ENCODE measurements at regions not wholly inside any gene's neighbourhood (a gene's known extent, or its start where the extent isn't known, plus 50 kb on each side); places are given as distances from the start of the nearest gene placed in this dataset.
"Not testable (repeated sequence)": the region's sequence is repeated elsewhere in the genome, so short reads cannot be mapped to it uniquely, and the experiment has no call there.

DNA sequence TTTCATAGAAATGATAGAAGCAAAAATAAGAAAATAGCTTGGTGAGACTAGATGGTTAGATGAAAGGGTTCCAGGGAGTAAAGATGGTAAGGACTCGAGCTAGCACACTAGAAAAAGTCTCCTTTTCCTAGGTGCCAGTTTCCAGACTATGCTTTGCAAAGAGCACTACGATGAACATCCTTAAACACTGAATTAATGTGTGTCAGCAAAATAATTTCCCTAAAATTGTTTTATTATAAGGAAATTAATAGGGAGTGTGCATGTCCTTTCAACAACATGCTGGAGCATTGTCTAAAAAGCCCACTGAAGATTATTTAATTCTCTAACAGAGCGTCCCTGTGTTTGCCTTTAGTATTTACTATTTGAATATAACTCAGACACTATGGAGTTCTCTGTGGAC, 107.4 kb upstream of the NDUFV2 start:
- no peak overlapping the region for H3K27ac Mint-ChIP-seq

DNA sequence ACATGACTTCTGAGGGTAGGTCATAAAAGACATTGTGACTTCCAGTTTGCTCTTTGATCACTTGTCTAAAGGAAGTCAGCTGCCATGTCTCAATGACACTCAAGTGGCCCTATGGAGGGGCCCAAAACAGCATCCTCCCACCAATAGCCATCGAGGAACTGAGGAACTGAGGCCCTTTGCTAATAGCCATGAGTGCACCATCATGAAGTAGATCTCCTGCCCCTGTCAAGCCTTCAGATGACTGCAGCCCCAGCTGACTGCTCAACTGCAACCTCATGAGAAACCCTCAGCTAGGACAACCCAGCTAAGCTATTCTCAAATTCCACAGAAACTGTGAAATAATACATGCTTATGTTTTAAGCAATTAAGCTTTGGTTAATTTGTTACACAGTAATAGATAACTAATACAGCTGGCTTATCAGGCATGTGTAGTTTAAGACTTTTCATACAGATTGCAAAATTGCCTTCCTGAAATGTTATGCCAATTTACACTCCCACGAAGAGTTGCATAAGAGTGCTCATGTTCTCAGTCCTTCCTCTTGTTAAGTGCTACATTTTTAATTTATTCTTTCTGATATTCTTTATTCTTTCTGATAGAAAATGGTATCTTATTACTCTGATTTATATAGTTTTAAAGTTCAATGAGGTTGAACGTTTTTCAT, 105.6 kb upstream of the NDUFV2 start:
- Mint-ChIP-seq H3K4me3 (no peak overlapping the region), H3K27me3 (peaks cover 23% of the 10 kb centered on the region), H3K36me3 (ENCODE audit: low read depth) (no peaks in the 10 kb centered on the region), H3K4me1 (no peaks in the 10 kb centered on the region), H3K9me3 (no peaks in the 10 kb centered on the region), H3K27ac (no peak overlapping the region)
- no peak for ATAC-seq (replicated peaks)

More for the DNA sequence above, 107.4 kb upstream of the NDUFV2 start:
- peaks cover 25% of the 10 kb centered on the region for H3K27me3 Mint-ChIP-seq
- no peak overlapping the region for H3K4me3 Mint-ChIP-seq
- ATAC-seq (replicated peaks), result no peak
- H3K9me3 Mint-ChIP-seq, result no peaks in the 10 kb centered on the region
- H3K4me1 Mint-ChIP-seq, result no peaks in the 10 kb centered on the region
- H3K36me3 Mint-ChIP-seq (ENCODE audit: low read depth), result no peaks in the 10 kb centered on the region

DNA sequence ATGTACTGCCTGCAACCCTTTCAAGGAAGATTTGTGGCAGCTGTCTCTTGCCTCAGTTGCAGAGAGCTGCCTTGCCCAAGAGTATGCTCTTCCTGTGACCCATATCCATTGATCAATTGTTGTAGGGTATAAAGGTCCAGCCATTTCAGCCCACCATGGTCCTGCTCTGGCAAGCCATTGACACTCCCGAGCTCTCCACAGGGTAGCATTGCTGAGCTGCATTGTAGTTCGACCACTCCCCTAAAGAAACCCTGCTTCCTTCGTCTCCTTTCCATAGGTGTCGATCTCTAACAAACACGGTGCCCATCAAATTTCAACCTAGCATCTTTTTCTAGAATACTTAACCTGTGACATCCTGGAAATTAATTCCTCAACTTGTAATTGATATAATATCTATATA, 104.9 kb upstream of the NDUFV2 start:
- H3K36me3 Mint-ChIP-seq (ENCODE audit: low read depth), result no peaks in the 10 kb centered on the region
- no peak overlapping the region for H3K4me3 Mint-ChIP-seq
- no peak overlapping the region for H3K27ac Mint-ChIP-seq
- peaks cover 28% of the 10 kb centered on the region for H3K27me3 Mint-ChIP-seq
- no peak for ATAC-seq (replicated peaks)
- no peaks in the 10 kb centered on the region for H3K4me1 Mint-ChIP-seq
- no peaks in the 10 kb centered on the region for H3K9me3 Mint-ChIP-seq

DNA sequence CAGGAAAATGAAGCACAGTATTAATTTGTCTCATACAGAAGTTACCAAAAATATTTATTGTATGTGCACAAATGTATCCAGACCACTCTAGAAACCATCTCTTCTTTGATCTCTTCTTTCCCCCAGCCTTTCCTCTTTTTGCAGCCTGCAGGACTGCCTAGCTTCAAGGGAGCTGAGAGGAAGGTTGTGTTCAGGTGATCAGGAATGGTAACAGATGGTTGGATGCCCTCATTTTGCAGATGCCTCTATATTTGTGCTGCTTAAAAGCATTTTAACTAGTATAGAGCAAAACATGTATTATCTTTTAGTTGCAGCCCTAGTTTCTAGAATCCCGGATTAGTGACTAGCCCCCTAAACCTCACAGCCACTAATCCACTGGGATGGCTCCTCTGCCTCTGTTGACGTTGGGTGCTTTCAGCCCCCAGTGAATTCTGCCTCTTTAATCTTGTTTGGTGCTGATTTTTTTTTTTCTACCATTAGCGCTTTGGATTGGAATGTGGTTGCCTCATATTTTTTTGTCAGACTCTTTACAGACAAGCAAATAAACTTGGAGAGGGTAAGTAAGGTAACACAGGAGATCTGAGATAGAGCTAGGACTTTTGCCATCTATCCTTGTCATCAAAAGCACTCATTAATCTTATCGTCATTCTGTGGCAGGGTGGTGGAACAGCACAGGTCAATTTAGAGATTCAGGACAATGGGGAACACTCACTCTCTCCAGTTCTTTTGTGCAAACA, 103.8 kb upstream of the NDUFV2 start:
- Mint-ChIP-seq H3K4me1 (no peaks in the 10 kb centered on the region), H3K9me3 (peaks cover 3% of the 10 kb centered on the region), H3K36me3 (ENCODE audit: low read depth) (no peaks in the 10 kb centered on the region), H3K4me3 (no peak overlapping the region), H3K27me3 (peaks cover 22% of the 10 kb centered on the region), H3K27ac (no peak overlapping the region)
- no peak for ATAC-seq (replicated peaks)

DNA sequence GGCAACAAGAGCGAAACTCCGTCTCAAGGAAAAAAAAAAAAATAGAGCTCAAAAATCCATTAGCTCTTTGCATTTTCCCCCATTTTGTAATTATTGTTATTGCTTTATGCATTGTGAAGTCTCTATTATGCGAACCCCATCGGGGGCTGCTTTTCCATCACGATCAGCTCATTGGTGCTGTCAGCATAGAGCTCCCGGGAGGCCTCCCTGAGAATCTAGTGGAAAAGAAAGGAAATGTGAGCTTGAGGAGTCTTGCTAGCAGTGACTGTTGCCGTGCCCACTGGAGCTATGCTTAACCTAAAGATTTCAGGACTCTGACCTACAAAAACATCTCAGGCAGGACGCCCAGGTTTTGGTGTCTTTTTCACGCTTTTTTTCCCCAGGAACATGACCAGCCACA, 102.6 kb upstream of the NDUFV2 start:
- Mint-ChIP-seq H3K27ac (no peak overlapping the region), H3K9me3 (peaks cover 3% of the 10 kb centered on the region), H3K27me3 (peaks cover 22% of the 10 kb centered on the region), H3K4me3 (no peak overlapping the region), H3K36me3 (ENCODE audit: low read depth) (no peaks in the 10 kb centered on the region), H3K4me1 (no peaks in the 10 kb centered on the region)
- no peak for ATAC-seq (replicated peaks)

DNA sequence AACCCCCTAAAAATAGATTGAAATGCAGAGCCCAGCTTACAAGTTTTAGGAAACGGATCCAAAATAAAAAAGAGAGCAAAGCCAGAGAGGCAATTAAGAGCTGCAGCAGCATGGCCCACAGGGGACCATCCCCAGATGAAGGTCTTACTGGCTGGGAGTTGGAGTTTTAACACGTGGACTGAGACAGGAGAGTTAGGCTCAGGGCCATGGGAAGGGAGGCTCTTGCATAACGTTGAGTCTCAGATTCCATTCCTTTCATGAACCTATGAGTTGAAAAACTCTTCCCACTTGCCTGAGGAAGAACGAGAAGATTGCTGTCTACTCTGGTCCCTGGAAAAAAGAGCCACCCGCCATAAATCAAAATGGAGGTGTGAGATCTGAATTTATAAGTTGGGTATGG, 101.8 kb upstream of the NDUFV2 start:
- Mint-ChIP-seq H3K36me3 (ENCODE audit: low read depth) (no peaks in the 10 kb centered on the region), H3K27me3 (peaks cover 22% of the 10 kb centered on the region), H3K9me3 (peaks cover 3% of the 10 kb centered on the region), H3K4me1 (no peaks in the 10 kb centered on the region), H3K4me3 (no peak overlapping the region), H3K27ac (no peak overlapping the region)
- no peak for ATAC-seq (replicated peaks)

DNA sequence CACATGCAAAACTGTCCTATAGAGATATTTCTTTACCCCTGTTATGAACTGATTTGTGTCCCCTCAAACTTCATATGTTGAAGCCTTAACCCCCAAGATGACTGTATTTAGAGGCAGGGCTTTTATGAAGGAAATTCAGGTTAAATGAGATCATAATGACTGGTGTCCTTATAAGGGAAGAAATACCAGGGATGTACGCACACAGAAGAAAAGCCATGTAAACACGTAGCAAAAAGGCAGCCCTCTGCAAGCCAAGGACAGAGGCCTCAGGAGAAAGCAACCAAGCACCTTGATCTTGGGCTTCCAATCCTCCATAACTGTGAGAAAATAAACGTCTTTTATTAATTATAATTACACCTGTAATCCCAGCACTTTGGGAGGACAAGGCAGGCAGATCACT, 101.3 kb upstream of the NDUFV2 start:
- no peaks in the 10 kb centered on the region for H3K4me1 Mint-ChIP-seq
- H3K27ac Mint-ChIP-seq, result no peak overlapping the region
- H3K27me3 Mint-ChIP-seq, result peaks cover 22% of the 10 kb centered on the region
- ATAC-seq (replicated peaks), result no peak
- peaks cover 3% of the 10 kb centered on the region for H3K9me3 Mint-ChIP-seq
- H3K4me3 Mint-ChIP-seq, result no peak overlapping the region
- H3K36me3 Mint-ChIP-seq (ENCODE audit: low read depth), result no peaks in the 10 kb centered on the region

DNA sequence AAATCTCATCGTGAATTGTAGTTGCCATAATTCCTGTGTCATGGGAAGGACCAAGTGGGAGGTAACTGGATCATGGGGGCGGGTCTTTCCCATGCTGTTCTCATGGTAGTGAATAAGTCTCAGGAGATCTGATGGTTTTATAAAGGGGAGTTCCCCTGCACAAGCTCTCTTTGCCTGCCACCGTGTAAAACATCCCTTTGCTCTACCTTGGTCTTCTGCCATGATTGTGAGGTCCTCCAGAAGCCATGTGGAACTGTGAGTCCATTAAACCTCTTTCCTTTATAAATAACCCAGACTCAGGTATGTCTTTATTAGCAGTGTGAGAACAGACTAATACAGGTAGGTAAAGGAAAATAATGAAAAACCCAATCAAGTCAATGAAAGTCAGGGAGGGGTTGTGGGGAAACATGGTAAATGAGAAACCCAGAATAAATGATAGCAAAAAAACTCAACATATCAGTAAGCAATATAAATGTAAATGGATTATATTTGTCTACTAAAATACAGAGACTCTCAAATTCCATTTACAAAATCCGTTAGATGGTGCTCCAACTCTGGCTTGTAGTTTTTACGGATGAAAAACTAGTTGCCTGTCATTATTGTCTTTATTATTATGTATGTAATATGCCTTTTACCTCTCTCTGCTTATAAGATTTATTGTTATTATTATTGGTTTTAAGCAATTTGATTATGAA, 98.9 kb upstream of the NDUFV2 start:
- Mint-ChIP-seq H3K9me3 (peaks cover 3% of the 10 kb centered on the region), H3K36me3 (ENCODE audit: low read depth) (no peaks in the 10 kb centered on the region), H3K27me3 (peaks cover 22% of the 10 kb centered on the region), H3K4me3 (no peak overlapping the region), H3K27ac (no peak overlapping the region), H3K4me1 (no peaks in the 10 kb centered on the region)
- no peak for ATAC-seq (replicated peaks)

DNA sequence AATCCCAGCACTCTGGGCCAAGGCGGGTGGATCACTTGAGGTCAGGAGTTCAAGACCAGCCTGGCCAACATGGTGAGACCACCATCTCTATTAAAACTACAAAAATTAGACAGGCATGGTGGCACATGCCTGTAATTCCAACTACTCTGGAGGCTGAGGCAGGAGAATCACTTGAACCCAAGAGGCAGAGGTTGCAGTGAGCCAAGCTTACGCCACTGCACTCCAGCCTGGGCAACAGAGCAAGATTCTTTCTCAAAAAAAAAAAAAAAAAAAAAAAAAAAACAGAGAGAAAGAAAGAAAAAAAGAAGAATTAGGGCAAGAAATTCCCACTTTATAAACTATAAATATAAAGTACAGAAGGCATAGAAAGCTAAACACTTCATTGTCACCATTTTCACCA, 98.2 kb upstream of the NDUFV2 start:
- not testable (repeated sequence) for H3K4me3 Mint-ChIP-seq, H3K9me3 Mint-ChIP-seq

DNA sequence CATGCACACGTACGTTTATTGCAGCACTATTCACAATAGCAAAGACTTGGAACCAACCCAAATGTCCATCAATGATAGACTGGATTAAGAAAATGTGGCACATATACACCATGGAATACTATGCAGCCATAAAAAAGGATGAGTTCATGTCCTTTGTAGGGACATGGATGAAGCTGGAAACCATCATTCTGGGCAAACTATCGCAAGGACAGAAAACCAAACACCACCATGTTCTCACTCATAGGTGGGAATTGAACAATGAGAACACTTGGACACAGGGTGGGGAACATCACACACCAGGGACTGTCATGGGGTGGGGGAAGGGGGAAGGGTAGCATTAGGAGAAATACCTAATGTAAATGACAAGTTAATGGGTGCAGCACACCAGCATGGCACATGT, 94.8 kb upstream of the NDUFV2 start:
- not testable (repeated sequence) for H3K27me3 Mint-ChIP-seq; H3K4me1 Mint-ChIP-seq; H3K27ac Mint-ChIP-seq; H3K4me3 Mint-ChIP-seq; H3K36me3 Mint-ChIP-seq (ENCODE audit: low read depth); H3K9me3 Mint-ChIP-seq; ATAC-seq (replicated peaks)

More for the DNA sequence above, 98.2 kb upstream of the NDUFV2 start:
- not testable (repeated sequence) for H3K4me1 Mint-ChIP-seq; ATAC-seq (replicated peaks); H3K27ac Mint-ChIP-seq; H3K36me3 Mint-ChIP-seq (ENCODE audit: low read depth)
- peaks cover 16% of the 10 kb centered on the region for H3K27me3 Mint-ChIP-seq

DNA sequence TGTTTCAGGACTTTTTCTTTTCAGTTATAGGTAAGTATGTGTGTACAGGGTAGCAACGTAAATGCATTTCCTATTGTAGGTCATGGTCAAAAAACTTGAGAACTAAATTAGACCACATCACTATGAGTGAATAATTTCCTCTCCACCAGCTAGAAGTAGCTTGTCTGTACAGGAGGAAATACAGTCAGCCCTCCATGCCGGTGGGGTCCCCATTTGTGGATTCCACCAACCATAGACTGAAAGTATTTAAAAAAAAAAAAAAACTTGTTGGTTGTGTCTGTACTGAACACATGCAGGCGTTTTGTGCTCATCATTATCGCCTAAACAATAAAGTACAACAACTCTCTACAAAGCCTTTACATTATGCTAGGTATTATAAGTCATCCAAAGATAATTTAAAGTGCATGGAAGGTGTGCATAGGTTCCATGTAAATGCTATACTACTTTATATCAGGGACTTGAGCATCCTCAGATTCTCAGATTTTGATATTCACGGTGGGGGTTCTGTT, 94.2 kb upstream of the NDUFV2 start:
- ATAC-seq (replicated peaks), result no peak
- no peaks in the 10 kb centered on the region for H3K36me3 Mint-ChIP-seq (ENCODE audit: low read depth)

DNA sequence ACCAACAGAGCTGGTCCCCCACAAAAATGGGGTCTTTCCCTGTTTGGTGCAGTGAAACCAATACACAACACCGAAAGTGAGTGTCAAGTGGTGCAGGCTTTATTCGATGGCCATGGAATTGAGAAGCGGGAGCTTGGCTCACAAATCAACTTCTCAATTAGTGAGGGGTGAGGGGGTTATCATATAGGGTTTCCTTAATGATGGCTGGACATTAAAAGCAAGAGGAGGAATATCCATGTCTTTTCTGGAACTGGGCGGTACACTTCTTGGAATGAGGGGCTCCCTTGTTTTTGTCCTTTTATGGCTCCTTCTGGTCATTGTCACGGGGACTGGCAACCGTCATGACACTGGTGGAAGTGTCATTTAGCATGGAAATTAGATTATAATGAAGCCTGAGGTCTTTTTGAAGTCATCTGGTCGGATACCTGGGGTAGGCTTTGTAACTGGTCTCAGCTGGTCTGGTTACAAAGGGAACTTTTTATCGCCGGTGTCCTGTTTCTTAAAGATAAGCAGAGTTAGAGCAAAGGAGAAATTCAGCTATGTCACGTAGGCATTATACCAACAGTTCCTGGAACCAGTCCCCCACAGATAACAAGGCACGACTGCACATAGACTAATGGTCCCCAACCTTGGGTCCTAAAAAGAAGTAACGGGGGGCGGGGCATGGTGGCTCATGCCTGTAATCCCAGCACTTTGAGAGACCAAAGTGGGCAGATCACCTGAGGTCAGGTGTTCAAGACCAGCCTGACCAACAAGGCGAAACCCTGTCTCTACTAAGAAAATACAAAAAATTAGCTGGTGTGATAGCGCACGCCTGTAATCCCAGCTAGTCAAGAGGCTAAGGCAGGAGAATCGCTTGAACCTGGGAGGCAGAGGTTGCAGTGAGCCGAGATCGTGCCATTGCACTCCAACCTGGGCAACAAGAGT, 93.5 kb upstream of the NDUFV2 start:
- H3K4me3 Mint-ChIP-seq, result no peak overlapping the region
- no peaks in the 10 kb centered on the region for H3K36me3 Mint-ChIP-seq (ENCODE audit: low read depth)
- peaks cover 5% of the 10 kb centered on the region for H3K27me3 Mint-ChIP-seq
- H3K9me3 Mint-ChIP-seq, result no peaks in the 10 kb centered on the region
- H3K27ac Mint-ChIP-seq, result no peak overlapping the region
- no peaks in the 10 kb centered on the region for H3K4me1 Mint-ChIP-seq
- ATAC-seq (replicated peaks), result no peak

More for the DNA sequence above, 94.2 kb upstream of the NDUFV2 start:
- H3K4me1 Mint-ChIP-seq, result no peaks in the 10 kb centered on the region
- H3K4me3 Mint-ChIP-seq, result no peak overlapping the region
- H3K27me3 Mint-ChIP-seq, result peaks cover 5% of the 10 kb centered on the region
- no peak overlapping the region for H3K27ac Mint-ChIP-seq
- H3K9me3 Mint-ChIP-seq, result no peaks in the 10 kb centered on the region

DNA sequence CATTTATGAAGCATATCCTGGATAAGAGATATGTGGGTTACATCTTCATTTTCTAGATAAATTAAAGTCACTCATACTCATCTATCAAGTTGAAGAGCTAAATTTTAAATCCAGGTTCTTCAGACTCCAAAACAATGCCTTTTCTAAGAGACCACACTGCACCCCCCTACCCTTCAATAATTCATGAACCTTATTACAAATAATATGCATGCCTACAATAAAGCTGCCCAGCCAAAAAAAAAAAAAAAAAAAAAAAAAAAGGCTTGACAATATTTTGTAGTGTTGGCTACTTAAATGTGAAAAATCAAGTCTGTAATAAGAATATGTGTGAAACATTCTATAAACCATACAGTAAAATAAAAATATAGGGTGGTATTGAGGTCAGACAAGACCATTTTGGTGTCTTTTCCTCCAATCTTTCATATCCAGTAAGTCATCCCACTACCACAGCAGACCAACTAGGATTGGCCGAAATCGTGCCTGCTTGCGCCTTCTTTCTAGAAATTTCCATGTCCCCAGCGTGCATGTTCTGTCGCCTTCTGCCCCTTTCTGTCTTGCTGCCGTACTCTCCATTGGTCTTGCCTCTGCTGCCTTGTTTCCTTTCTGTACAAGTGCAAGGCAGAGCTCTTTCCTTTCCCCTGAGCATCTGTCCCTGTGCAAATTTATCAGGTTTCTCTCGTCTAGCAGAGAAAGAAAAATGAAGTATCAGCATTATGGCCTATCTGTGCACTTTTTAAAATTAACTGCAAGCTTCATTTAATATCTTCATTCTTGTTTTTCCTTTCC, 92.6 kb upstream of the NDUFV2 start:
- H3K4me1 Mint-ChIP-seq, result no peaks in the 10 kb centered on the region
- H3K9me3 Mint-ChIP-seq, result no peaks in the 10 kb centered on the region
- H3K27me3 Mint-ChIP-seq, result peaks cover 5% of the 10 kb centered on the region

More for the DNA sequence above, 92.6 kb upstream of the NDUFV2 start:
- Mint-ChIP-seq H3K27ac (no peak overlapping the region), H3K36me3 (ENCODE audit: low read depth) (no peaks in the 10 kb centered on the region), H3K4me3 (no peak overlapping the region)
- no peak for ATAC-seq (replicated peaks)

All from activated T-helper 17 cell treated with anti-CD3 and anti-CD28 coated beads, Interleukin-2, amount 50 U/mL, for 72 hours (primary cell).